ENCODE measurements at regions not wholly inside any gene's neighbourhood (a gene's known extent, or its start where the extent isn't known, plus 50 kb on each side); places are given as distances from the start of the nearest gene placed in this dataset.

DNA sequence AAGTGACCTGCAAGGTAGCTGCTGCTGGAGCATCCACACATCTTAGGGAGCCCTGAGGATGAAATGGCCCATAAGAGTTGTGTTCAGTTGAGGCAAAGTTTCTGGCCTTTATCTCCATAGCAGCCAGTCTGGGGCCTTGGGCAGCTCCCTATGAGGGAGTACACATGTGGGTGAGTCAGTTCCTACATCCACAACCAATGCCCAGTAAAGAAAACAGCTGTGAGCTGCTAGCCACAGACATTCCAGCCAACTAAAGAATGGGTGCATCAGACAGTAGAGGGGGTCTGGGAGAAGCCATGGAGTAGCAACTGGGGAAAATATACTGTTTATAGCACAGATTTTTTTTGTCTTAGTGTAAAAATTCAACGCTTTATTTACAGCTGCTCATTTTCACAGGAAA, 720.7 kb downstream of the TLE1 start:
- Mint-ChIP-seq H3K27ac (no peak overlapping the region), H3K36me3 (ENCODE audit: insufficient read depth) (peaks cover 2% of the 10 kb centered on the region), H3K4me1 (ENCODE audit: low read depth) (peaks cover 3% of the 10 kb centered on the region), H3K9me3 (ENCODE audit: low read depth) (peaks cover 13% of the 10 kb centered on the region), H3K4me3 (ENCODE audit: low read depth) (no peak overlapping the region), H3K27me3 (no peaks in the 10 kb centered on the region)
- no peak for TF ChIP-seq CTCF (IDR thresholded peaks at IDR 0.05; ENCODE audit: unreplicated experiment)
- DNase-seq (ENCODE audit: low spot score, unreplicated experiment): no peak

DNA sequence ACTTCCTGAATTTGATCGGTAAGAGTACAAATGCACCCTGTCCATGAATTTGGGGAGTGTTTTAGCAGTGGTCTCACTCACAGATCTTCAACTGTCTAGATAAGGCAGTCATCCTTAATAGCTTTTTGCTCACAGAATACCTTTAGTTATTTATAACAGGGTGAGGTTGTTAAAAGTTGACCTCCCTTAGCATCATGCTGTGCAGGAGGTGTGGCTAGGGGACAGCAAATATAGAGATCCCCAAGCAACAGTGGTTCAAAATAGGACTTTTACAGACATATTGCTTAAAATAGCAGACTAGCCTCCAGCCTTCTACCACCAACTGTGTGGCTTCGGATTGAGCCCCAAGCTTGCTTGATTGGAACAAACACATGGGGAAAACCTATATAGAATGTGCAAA, 724.4 kb downstream of the TLE1 start:
- Mint-ChIP-seq H3K4me1 (ENCODE audit: low read depth) (peaks cover 3% of the 10 kb centered on the region), H3K27ac (no peak overlapping the region), H3K9me3 (ENCODE audit: low read depth) (peaks cover 12% of the 10 kb centered on the region), H3K4me3 (ENCODE audit: low read depth) (no peak overlapping the region), H3K27me3 (no peaks in the 10 kb centered on the region), H3K36me3 (ENCODE audit: insufficient read depth) (peaks cover 3% of the 10 kb centered on the region)
- DNase-seq (ENCODE audit: low spot score, unreplicated experiment): no peak
- TF ChIP-seq CTCF (IDR thresholded peaks at IDR 0.05; ENCODE audit: unreplicated experiment): no peak

DNA sequence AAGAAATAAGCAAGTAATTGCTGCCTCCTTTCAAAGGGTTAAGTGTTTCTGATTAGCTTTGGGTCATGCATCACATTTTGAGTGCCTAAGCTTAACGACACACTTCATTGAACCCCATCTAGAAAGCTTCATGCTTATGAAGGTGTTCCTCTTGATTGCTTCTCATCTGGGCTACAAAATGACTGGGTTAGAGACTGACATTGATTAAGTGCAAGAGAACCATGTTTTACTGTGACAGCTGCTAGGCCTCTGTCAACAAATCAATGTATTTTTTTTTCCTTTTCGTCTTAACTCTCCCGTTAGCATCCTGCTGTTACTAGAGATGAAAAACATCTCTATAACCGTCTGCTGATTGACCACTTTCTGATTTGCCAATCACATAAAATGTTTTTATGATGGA, 725.0 kb downstream of the TLE1 start:
- Mint-ChIP-seq H3K36me3 (ENCODE audit: insufficient read depth) (peaks cover 2% of the 10 kb centered on the region), H3K4me3 (ENCODE audit: low read depth) (no peak overlapping the region), H3K27ac (no peak overlapping the region), H3K4me1 (ENCODE audit: low read depth) (peaks cover 3% of the 10 kb centered on the region), H3K9me3 (ENCODE audit: low read depth) (peaks cover 9% of the 10 kb centered on the region), H3K27me3 (no peaks in the 10 kb centered on the region)
- no peak for TF ChIP-seq CTCF (IDR thresholded peaks at IDR 0.05; ENCODE audit: unreplicated experiment)
- DNase-seq (ENCODE audit: low spot score, unreplicated experiment): no peak

DNA sequence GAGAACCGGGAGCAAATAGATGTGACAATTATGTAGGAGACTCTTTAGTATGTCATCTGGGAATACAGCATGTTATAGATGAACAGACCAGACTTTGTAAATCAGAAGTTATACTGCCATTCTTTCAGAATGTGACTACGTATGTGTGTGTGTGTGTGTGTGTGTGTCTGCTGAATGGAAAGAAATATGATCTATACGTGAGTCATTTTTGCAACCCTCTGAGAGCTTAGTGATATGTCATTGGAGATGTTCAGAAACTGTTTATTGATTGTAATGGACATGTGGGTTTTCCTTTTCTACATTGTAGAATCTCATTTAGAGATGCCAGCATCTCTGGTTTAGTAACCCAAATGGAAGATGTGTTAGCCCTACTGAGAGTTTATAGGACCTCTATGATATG, 731.5 kb downstream of the TLE1 start:
- H3K36me3 Mint-ChIP-seq (ENCODE audit: insufficient read depth): peaks cover 2% of the 10 kb centered on the region
- DNase-seq (ENCODE audit: low spot score, unreplicated experiment): no peak
- peaks cover 1% of the 10 kb centered on the region for H3K4me1 Mint-ChIP-seq (ENCODE audit: low read depth)
- H3K9me3 Mint-ChIP-seq (ENCODE audit: low read depth): peaks cover 9% of the 10 kb centered on the region
- no peak overlapping the region for H3K27ac Mint-ChIP-seq
- no peak overlapping the region for H3K4me3 Mint-ChIP-seq (ENCODE audit: low read depth)
- no peak for TF ChIP-seq CTCF (IDR thresholded peaks at IDR 0.05; ENCODE audit: unreplicated experiment)
- H3K27me3 Mint-ChIP-seq: peaks cover 3% of the 10 kb centered on the region

GRCh38 chr9:80954521-80954920, 734.8 kb downstream of the TLE1 start:
- no peaks in the 10 kb centered on the region for H3K36me3 Mint-ChIP-seq (ENCODE audit: insufficient read depth)
- H3K9me3 Mint-ChIP-seq (ENCODE audit: low read depth): no peaks in the 10 kb centered on the region
- H3K4me1 Mint-ChIP-seq (ENCODE audit: low read depth): peaks cover 1% of the 10 kb centered on the region
- H3K27me3 Mint-ChIP-seq: peaks cover 3% of the 10 kb centered on the region
- H3K4me3 Mint-ChIP-seq (ENCODE audit: low read depth): no peak overlapping the region
- no peak overlapping the region for H3K27ac Mint-ChIP-seq
- no peak for TF ChIP-seq CTCF (IDR thresholded peaks at IDR 0.05; ENCODE audit: unreplicated experiment)
- no peak for DNase-seq (ENCODE audit: low spot score, unreplicated experiment)

Data from progenitor cell of endocrine pancreas (in vitro differentiated cells).